Stomach (tissue), 4 donors: ENCODE measurements at regions not wholly inside any gene's neighbourhood (a gene's known extent, or its start where the extent isn't known, plus 50 kb on each side); places are given as distances from the start of the nearest gene placed in this dataset.

ENCODE experiments used
- CTCF ChIP-seq, 7 experiments: fragments of 450-650 bp in 4 of 7; fragments of 200-600 bp in 3 of 7; sonication (generic) in 3 of 7; IDR thresholded peaks; one replicate each; pipeline ENCODE4 v1.5.1; 2016 to 2019; ENCODE audit warnings: antibody characterized with exemption in 7 of 7, control low read depth in 2 of 7, mild to moderate bottlenecking in 1 of 7
- EP300 ChIP-seq: sonication (generic); formaldehyde crosslinking; IDR thresholded peaks from one replicate; pipeline ENCODE4 v1.6.1; 2017; ENCODE audit warnings: antibody characterized with exemption
- POLR2AphosphoS5 ChIP-seq, 3 donors: sonication (generic); formaldehyde crosslinking; IDR thresholded peaks; one replicate each; pipeline ENCODE4 v1.6.1; 2016; ENCODE audit warnings: antibody characterized with exemption in 3 of 3

DNA sequence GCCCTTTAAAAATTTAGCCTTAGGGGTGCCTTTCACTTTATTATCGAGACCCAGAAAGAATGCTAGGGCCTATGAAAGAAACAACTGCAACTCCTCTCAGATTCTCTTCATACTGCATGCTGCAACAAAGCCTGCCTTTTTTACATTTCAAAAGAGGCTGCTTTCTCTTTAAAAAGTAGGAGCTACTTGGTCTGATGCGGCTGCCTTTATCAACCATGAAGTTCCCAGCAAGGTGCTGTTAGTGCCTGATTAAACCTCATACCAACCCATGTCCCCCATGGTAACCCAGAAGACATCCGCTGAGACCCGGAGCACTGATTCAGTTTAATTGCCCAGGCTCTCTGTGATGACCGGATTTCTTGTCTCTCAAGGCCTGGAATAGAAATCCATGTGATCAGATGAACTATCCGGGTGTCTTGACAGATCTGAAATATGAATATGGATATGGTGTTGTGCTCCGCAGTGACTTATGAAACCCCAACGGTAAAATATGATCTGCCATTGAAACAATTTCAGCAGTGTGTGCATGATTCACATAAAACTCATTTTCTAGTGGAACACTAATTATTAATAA, 368.3 kb downstream of the ZNF521 start:
- TF ChIP-seq CTCF (IDR thresholded peaks at IDR 0.05) (no peak), POLR2AphosphoS5 (IDR thresholded peaks at IDR 0.05) (no peak), EP300 (no peak)
